ENCODE measurements at regions not wholly inside any gene's neighbourhood (a gene's known extent, or its start where the extent isn't known, plus 50 kb on each side); places are given as distances from the start of the nearest gene placed in this dataset.

GRCh38 chr21:28729887-28730286 is 262.8 kb downstream of the LTN1 start (continued):
- TF ChIP-seq ERG (CRISPR knock-in tag; IDR thresholded peaks at IDR 0.05) (no peak), NFYB (CRISPR knock-in tag; conservative IDR thresholded peaks at IDR 0.05; ENCODE audit: low read depth) (no peak), MXD4 (CRISPR knock-in tag; IDR thresholded peaks at IDR 0.05; ENCODE audit: borderline replicate concordance) (no peak)

- H3K36me3 Mint-ChIP-seq: no peaks in the 10 kb centered on the region
- ChIA-PET CTCF (no interaction called here), POLR2A (no interaction called here)
- no peak overlapping the region for H3K4me3 Mint-ChIP-seq
- TF ChIP-seq CTCF (IDR thresholded peaks at IDR 0.05) (no peak), USF1 (CRISPR knock-in tag; IDR thresholded peaks at IDR 0.05) (no peak), ZNF396 (CRISPR knock-in tag; IDR thresholded peaks at IDR 0.05; ENCODE audit: borderline replicate concordance) (no peak), IRF2 (CRISPR knock-in tag; IDR thresholded peaks at IDR 0.05; ENCODE audit: borderline replicate concordance, low read depth) (no peak), MLX (CRISPR knock-in tag; IDR thresholded peaks at IDR 0.05) (no peak)
- H3K27me3 Mint-ChIP-seq (ENCODE audit: low read depth): no peaks in the 10 kb centered on the region; the same call in 1 of the 2 replicates
- DNase-seq (ENCODE audit: low spot score) (no peak), ATAC-seq (no peak)
- peaks cover 9% of the 10 kb centered on the region; the same call in 1 of the 2 replicates for H3K4me1 Mint-ChIP-seq
- H3K9me3 Mint-ChIP-seq: no peaks in the 10 kb centered on the region
- H3K27ac Mint-ChIP-seq: no peak overlapping the region
These were observed 264.9 kb downstream of the LTN1 start for GRCh38 chr21:28727809-28728208.

- no peak overlapping the region for H3K4me3 Mint-ChIP-seq
- ATAC-seq: no peak
- DNase-seq (ENCODE audit: low spot score): no peak
- no peaks in the 10 kb centered on the region for H3K36me3 Mint-ChIP-seq
- no peaks in the 10 kb centered on the region; the same call in 1 of the 2 replicates for H3K27me3 Mint-ChIP-seq (ENCODE audit: low read depth)
- H3K27ac Mint-ChIP-seq: no peak overlapping the region
- H3K9me3 Mint-ChIP-seq: no peaks in the 10 kb centered on the region
- peaks cover 9% of the 10 kb centered on the region; the same call in 1 of the 2 replicates for H3K4me1 Mint-ChIP-seq
- ChIA-PET POLR2A (no interaction called here), CTCF (no interaction called here)
- TF ChIP-seq E2F4 (CRISPR knock-in tag; IDR thresholded peaks at IDR 0.05; ENCODE audit: borderline replicate concordance, low read depth) (no peak), GABPB1 (CRISPR knock-in tag; IDR thresholded peaks at IDR 0.05) (no peak), ZSCAN18 (CRISPR knock-in tag; IDR thresholded peaks at IDR 0.05) (no peak), SP1 (CRISPR knock-in tag; conservative IDR thresholded peaks at IDR 0.05) (no peak), ZNF317 (CRISPR knock-in tag; IDR thresholded peaks at IDR 0.05; ENCODE audit: borderline replicate concordance, low read depth) (no peak), NFATC4 (CRISPR knock-in tag; IDR thresholded peaks at IDR 0.05) (no peak), ELF4 (CRISPR knock-in tag; IDR thresholded peaks at IDR 0.05; ENCODE audit: low read depth) (no peak), FOXK1 (CRISPR knock-in tag; IDR thresholded peaks at IDR 0.05) (no peak), ZNF281 (CRISPR knock-in tag; IDR thresholded peaks at IDR 0.05) (no peak), IRF2 (CRISPR knock-in tag; IDR thresholded peaks at IDR 0.05; ENCODE audit: borderline replicate concordance, low read depth) (no peak), JAZF1 (CRISPR knock-in tag; IDR thresholded peaks at IDR 0.05) (no peak), NFYB (CRISPR knock-in tag; conservative IDR thresholded peaks at IDR 0.05; ENCODE audit: low read depth) (no peak), ZNF425 (CRISPR knock-in tag; conservative IDR thresholded peaks at IDR 0.05) (no peak), ZMAT4 (CRISPR knock-in tag; IDR thresholded peaks at IDR 0.05) (no peak)
These were observed 267.3 kb downstream of the LTN1 start for GRCh38 chr21:28725396-28725795.
